Right lobe of liver (tissue), 4 donors: ENCODE measurements at regions not wholly inside any gene's neighbourhood (a gene's known extent, or its start where the extent isn't known, plus 50 kb on each side); places are given as distances from the start of the nearest gene placed in this dataset.

ENCODE experiments used
- POLR2A ChIP-seq: fragments of 450-650 bp; IDR thresholded peaks from one replicate; pipeline ENCODE4 v1.6.1; 2017; ENCODE audit warnings: antibody characterized with exemption, mild to moderate bottlenecking
- TF ChIP-seq, protein P1 (sequence below), 4 donors: fragments of 200-600 bp in 3 of 4; fragments of 450-650 bp in 1 of 4; IDR thresholded peaks; one replicate each; pipeline versions ENCODE4 v1.5.1 to v1.8.0; 2016 to 2022; ENCODE audit warnings: antibody characterized with exemption in 4 of 4, mild to moderate bottlenecking in 2 of 4
- donor health status: DM: no; HTN: no; CAD: no.
- donor health status: DM: no; HTN: no; CAD: no.
- donor health status: DM: no; HTN: yes; CAD: no.

DNA sequence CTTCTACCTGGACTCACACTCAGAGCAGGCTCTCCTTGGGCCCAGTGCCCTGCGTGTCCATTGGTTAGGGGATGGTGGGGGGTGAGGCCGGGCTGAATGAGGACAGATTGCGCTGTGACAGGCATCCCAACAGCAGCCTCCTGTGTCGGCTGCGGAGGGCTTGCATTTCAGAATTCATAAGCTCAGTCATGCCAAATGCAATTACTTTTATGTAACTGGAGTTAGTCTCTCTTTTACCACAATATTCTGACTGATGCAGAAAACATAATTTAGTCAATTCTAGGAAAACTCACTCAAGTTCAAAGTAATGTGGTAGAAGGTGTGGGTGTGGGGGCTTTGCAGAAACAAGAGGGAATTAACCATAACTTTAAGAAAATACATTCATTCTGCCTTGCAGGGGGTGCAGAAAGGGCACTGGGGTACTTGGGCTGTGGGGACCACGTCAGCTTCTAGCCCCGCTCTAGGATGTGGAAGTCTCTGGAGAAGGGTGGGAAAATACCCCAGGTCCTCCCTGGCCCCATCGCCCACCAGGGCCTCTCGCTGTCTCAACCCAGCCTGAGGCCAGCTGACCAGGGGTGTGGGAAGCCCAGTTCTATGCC lies 257.7 kb downstream of the ADGRD1 start:
- TF ChIP-seq, protein P1, sequence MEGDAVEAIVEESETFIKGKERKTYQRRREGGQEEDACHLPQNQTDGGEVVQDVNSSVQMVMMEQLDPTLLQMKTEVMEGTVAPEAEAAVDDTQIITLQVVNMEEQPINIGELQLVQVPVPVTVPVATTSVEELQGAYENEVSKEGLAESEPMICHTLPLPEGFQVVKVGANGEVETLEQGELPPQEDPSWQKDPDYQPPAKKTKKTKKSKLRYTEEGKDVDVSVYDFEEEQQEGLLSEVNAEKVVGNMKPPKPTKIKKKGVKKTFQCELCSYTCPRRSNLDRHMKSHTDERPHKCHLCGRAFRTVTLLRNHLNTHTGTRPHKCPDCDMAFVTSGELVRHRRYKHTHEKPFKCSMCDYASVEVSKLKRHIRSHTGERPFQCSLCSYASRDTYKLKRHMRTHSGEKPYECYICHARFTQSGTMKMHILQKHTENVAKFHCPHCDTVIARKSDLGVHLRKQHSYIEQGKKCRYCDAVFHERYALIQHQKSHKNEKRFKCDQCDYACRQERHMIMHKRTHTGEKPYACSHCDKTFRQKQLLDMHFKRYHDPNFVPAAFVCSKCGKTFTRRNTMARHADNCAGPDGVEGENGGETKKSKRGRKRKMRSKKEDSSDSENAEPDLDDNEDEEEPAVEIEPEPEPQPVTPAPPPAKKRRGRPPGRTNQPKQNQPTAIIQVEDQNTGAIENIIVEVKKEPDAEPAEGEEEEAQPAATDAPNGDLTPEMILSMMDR (IDR thresholded peaks at IDR 0.05): no peak
- no peak for TF ChIP-seq POLR2A
